NCI-H146 treated with DMSO at 0.1 percent for 48 hours (cell line): ENCODE measurements at regions not wholly inside any gene's neighbourhood (a gene's known extent, or its start where the extent isn't known, plus 50 kb on each side); places are given as distances from the start of the nearest gene placed in this dataset.
"Not testable (repeated sequence)": the region's sequence is repeated elsewhere in the genome, so short reads cannot be mapped to it uniquely, and the experiment has no call there.

Experiments used
- DNase-seq: peaks from one replicate; lab custom pipeline; 2025; ENCODE audit not compliant: unreplicated experiment; lab: John Stamatoyannopoulos, UW

DNA sequence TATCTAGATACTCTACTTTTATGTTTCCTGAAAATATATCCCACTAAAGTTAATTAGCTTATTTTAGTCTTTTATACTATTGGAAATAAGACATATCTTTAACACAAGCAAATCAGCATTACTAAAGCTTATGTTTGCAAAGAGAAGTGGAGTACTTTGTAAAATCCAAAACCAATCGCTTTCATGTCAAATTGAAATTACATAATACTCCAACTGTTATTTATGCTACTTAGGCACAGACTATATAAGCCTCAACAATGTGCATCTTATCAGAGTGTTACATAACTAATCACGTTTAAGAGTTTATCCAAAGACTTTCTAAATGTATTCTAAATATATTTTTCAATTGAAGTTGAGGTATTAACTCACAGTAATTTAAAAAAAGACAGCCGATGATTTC is 200.0 kb downstream of the PCDH20 start:
- no peak for DNase-seq

DNA sequence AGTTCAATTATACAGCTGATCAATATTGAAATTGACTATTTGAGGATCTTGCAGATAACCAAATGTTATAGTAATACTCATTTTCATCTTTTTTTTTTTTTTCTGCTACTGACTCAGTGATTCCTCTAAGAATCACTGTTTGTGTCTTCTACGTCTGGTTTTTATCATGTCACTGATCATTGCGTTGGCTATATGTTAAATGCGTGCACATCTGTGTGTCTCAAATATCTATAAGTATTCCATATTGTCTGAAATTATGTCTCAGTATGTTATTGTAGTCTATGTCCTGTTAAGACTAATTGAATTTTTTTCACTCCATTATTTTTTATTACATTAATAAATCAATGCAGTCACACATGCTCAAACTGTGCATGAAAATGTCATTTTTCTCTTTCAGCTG is 200.5 kb downstream of the PCDH20 start:
- no peak for DNase-seq

DNA sequence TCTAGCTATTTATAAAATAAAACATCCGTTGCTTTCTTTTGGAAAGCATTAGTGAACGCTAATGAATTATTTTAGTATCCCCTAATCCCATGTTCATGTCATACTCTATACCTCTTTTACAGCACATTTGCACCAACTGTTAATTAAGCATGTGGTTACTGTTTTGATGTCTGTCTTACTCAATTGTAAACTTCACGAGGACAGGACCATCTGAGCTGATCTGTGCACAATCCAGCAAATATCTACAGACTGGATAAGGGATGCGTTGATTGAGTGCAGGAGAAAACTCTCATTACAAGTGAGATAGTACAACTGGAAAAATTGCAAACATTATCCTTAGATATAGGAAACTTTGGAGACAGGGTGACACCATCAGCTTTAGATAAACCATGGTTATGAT is 201.1 kb downstream of the PCDH20 start:
- DNase-seq: no peak

DNA sequence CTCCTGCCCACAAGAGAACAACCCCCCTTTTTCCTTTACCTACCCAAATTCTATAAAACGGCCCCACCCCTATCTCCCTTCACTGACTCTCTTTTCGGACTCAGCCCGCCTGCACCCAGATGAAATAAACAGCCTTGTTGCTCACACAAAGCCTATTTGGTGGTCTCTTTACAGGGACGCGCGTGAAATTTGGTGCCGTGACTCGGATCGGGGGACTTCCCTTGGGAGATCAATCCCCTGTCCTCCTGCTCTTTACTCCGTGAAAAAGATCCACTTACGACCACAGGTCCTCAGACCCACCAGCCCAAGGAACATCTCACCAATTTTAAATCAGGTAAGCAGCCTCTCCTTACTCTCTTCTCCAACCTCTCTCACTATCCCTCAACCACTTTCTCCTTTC is 209.8 kb downstream of the PCDH20 start:
- not testable (repeated sequence) for DNase-seq

DNA sequence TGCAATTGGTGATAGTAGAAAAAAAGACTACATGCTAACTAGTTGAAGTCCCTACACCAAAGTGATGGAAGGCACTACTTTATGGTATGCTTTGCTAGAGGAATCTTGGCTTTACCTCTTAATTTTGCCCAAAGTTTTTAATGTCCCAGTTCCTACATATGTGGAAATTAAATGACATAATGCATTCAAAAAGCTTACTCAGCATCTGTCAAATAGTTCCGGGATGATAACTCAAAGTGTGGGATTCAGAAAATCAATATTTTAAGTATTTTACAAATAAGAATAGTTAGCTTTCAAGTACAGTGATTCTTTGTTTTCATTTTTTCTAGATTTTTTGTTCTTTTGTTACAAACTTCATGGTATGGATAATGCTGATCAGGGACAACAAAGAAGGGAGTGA is 211.6 kb downstream of the PCDH20 start:
- no peak for DNase-seq

DNA sequence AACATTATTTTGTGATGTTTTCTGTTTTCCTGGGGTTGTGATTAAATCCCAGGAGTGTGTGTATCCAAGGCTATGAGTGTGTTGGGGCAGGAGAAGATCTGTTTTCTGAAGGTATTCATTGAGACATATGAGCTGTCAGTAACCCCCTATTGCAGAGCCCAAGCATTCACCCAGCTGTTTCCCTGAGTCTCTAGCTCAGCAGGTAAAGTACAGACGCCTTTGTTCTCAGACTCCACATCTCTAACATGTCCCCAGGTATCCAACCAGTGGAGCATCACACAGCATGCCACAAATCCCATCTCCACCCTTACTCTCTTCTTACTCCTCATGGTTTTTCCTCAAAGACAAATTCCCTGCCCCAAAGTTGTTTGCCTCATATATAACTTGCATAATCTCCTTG is 213.6 kb downstream of the PCDH20 start:
- no peak for DNase-seq

DNA sequence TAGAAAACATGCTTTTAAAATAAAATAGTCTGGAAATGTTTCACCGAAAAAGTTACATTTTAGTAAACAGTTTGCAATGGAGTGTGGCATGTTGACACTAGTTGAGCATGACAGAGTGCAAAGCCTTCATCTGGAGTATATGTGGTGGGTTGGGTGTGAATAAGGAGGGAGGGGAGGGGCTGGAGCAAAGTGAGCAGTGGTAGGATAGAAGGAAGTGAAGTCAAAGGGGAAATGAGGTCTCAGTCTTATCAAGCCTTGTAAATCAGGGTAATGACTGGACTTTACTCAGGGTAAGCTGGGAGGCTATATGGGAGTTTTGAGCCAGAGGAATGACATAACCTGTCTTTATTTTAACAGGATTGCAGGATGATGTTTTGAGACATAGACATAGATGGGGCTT is 222.8 kb downstream of the PCDH20 start:
- DNase-seq: no peak

DNA sequence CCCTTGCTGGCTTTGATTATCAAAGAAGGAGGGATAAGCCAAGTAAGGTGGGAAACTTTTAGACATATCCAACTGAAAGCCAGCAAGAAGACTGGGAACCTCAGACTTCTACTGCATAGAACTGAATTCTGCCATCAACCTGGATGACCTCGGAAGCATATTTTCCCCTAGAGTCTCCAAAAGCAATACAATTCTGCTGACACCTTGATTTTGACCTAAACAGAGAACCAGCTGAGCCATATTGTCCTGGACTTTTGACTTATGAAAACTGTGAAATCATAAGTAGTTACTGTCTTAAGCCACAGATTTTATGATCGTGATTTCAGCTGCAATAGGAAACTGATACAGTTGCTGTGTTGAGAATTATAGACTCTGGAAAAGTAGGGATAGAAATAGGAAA is 227.6 kb downstream of the PCDH20 start:
- no peak for DNase-seq

DNA sequence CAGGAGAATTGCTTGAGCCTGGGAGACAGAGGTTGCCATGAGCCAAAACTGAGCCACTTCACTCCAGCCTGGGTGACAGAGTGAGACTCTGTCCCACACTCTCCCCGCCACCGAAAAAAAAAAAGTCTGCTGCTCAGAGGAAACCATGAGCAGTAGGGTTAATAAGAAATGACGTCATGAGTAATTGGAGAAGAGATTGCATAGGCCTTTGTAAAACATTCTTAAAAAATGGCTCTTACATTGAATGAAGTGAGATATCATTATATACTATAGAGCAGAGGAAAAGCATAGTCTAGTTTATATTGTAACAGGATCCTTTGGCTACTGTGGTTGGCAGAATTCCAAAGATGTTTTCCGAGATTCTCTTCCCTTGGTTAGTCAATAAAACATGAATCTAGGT is 228.2 kb downstream of the PCDH20 start:
- no peak for DNase-seq

DNA sequence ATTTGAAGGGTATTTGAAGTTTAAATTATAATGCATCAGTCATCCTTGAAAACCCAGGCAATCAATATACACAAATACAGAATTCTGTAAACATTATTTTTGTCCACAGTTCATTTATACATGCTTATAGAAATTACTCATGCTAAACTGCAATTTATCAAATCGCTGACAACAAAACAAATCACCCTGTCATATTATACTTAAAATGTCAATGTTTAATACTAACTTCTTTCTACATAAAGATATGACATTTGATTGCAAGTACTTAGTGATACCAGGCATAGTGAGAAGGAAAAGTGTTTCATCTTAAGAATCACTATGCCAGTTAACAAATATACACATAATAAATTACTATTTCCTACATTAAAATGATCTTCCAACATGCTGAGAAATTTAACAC is 232.0 kb downstream of the PCDH20 start:
- no peak for DNase-seq

DNA sequence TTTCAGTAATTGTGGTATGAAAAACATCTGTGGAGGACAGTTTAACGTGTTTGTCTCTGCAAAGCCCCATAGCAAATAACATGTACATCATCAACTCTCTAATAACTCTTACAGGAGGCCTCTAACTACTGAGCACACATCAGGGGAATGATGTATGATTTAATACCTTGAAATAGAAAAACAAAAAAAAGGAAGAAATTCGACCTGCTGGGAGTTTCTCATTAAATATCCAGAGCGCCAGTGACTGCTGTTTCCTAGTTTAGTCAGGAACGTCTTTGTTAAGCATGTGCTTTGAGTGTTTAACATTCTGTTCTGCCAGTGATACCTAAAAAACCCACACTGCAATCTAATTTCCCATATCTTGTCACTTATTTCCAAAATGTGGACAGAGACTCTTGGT is 235.4 kb downstream of the PCDH20 start:
- no peak for DNase-seq

DNA sequence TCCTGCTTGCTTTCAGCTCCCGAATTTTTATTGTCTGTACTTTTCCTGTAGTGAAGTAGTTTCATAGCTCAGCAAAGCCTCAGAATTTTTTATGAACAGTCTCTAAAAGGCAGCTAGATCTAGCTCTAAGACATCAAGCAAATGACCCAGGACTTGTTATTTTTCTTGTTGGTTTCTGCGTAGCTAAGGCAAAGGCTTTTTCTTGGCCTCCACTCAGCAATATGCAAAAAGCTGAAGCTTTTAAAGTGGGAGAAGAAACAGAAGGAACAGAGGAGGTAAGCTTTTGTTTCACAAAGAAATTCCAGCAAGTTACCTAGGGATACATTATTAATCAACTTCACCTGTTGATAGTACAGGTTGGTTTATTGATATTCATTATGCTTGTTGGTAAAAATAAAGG is 235.9 kb downstream of the PCDH20 start:
- no peak for DNase-seq

DNA sequence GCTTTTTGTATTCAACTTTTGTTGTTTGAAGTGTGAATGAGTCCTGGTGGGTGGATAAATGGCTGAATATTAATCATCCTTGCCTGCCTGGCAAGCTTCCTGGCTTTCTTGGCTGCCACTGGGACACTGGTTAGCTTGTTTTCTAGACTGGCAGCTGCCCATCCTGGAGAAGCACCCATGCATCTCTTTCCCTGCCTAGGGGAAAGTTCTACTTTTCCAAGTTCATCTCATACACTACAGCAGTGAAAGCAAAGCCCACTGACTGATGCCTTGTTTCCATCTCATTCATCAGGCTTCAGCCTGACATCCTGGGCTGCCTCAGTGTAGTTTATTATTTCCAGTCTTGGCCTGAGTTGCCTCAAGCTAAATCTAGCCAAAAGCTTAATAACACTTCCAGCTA is 244.8 kb downstream of the PCDH20 start:
- DNase-seq: no peak

DNA sequence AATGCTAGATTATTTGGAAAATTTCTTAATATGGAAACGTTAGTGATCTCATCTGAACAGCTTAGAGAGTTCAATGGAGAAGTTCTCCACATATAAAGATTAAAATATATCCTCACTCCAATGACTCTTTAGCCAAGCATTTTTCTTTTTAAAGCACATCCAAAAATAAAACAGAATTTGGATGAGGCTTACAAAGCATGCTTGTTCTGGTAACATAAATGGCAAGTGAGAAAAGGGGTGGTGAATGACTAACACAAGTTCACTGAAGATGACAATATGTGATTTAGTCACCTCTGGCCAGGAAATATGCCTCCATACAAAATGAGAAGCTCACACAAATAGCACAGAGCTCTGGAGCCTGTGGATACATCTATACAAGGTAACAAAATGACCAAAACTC is 253.0 kb downstream of the PCDH20 start:
- DNase-seq: no peak

DNA sequence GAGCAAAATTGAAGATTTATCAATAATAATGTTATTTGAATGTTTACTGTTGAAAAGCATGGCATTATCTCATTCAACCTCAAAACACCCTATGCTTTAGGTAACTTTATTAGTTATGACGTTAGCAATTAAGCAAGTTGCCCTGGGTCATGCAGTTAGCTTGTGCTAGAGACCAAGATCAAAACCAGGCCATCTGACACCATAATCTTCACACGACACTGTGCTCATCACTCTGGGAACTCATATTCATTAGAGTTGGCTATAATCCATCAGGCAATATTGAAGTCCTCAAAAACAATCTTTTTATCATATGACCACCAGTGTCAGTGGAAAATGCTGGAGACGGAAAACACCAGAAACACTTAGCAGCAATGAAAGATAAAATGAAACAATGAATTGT is 253.5 kb downstream of the PCDH20 start:
- no peak for DNase-seq

DNA sequence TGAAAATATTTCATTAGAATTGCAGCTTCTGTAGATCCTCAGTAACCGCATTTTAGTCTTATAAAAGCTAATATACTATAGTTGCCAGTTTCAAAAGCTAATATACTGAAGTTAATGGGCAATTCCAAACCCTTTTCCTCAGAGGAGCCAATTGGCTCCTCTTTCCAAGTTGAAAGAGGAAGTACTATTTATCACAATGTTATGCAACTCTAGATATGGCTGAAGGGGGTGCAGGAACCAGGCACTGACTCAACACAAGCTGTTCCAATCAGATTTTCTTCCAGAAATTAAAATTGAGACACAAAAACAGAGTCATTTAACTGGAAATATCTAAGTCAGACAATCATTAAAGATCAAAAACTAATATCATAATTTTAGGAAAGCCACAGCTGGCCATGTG is 258.9 kb downstream of the PCDH20 start:
- DNase-seq: no peak

DNA sequence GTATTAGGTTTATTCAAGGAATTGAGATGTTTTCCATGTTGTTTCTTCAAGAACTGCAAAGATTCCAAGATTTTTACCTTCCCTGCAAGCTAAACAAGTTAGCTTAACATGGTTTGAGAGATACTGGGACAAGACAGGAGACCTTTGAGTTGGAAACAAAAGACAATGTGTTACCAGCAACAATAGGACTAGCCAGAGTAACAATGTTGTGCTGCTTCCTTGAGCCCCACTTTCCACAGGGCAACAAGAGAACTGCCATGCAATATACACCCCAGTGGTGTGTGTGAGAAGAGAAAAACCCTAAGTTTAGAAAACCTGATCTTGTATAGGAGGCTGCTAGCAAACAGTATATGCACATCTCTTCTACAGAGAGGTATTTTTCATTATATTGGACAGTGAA is 264.6 kb downstream of the PCDH20 start:
- DNase-seq: no peak

DNA sequence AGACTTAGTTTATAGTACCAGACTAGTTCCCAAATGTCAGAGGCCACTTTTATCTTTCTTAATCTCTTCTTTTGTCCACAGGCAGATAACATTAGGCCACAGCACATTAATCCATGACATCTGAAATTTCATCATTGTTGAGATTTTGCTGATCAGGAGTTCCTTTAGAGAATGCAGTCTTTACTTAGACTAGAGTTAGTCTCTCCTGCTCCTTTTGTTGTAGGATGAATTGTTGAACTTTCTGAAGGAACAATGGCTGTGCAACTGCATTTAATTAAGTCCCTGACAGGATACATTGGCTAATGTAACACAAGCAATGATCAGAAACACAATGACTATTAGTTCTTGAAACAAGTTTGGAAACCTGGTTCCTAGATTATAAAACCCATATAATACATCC is 266.3 kb downstream of the PCDH20 start:
- DNase-seq: no peak

DNA sequence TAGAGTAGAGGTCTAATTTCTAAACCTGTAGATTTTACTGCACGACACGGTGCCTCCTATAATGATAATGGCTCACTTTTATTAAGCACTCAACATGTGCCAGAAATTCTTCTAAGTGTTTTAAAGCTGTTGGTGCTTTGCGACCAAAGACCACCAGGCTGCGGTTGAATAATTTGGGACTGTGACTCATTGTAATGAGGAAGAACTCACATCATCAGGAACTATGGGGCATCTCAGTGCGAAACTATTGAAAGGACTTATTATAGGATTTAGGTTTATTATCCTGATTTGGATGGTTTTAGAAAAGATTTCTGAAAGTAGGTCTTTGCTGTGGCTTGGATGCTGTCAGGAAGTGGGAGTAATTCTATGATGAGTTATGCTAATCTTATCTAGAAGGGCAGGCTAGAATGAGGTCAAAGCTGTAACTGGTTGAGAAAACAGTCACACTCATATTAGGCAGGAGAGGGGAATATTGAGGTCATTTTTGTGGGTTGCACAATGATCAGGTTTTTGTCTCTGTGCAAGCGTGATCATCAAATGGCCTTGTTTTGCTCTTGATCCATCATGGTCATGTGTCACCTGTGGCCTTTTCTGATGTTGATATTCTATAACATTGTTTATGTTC is 266.8 kb downstream of the PCDH20 start:
- no peak for DNase-seq

DNA sequence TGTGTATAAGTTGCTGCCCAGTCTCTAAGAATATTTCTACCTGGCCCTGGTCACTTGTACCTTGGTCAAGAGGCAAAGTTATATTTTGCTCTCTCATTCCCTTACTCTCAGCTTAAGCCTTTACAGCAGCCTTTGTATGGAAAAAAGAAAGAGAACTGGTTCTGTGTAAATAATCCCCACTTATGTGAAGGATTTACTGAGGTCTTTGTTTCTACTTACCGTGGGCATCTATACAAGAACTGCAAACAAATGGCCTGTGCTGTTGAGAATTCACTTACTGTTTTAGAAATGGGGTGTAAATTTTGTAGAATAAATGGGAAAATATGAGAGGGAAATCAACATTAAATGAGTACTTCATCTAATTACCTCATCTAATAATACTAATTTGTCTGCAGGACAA is 267.4 kb downstream of the PCDH20 start:
- DNase-seq: no peak

DNA sequence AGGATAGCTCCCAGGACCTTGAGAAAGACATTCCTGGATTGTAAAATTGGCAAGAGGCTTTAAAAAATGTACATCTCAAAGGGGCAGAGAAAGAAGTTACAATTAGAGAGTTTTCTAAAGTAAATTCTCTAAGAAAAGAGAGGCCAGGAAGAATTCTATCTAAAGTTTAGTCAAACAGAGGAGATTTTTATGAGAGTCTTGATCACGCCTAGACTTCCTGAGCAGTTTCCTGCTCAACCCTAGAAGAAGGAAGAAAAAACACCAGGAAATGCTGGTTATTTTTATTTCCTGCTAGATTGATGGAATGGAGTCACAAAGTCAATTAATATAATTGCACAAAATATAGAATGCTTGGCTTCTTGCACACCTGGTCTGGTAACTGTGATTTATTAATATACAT is 269.1 kb downstream of the PCDH20 start:
- no peak for DNase-seq

DNA sequence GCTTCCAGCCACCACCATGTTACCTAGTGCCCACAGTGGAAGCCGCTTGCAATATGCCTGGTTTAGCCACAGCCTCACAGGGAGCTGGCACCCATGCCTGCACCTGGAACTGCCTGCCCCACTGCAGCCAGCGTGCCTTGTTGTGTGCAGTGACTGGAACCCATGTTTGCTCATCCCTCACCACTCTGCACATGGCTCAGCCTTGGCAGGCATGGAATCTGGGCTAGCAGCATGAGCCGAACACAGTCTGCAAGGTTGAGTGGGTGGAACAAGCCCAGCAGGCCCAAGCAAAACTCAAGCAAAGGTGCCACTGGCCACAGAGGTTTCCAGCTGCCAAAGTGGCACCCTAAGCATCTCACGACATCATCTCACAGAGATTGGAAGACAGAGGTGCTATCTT is 269.5 kb downstream of the PCDH20 start:
- DNase-seq: no peak

DNA sequence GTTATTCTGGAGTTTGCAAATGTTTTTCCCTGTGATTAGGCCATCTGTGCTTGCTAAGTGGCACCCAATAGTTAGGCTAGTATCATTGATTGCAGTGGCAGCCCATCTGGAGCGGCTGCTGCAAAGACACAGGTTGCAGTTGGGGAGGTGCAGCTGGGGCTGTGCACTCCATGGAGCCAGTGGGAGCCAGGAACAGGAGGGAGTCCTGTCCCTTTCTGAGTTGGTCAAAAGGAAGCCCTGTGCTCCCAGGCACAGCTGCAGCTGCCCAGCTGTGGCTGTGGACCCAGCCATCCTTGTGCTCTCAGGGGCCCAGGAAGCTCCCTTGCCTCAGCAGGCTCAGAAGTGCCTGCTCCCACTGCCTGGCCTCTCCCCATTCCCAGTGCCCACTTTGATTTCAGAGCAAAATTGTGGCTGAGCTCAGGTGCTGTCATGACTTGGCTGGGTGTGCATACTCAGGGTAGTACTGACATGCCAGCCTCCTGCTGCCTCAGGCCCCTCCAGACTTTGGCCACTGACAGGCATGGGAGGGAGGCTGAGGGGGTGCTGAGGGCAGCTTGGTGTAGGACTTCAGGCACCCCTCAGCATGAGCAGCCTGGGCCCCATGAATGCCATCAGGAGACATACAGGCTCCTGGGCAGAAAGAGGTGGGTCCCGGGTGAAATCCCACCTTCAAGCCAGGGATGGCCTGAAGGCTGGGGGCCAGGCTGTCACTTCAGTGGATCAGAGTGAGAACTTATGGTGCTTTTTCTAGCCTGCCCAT is 270.6 kb downstream of the PCDH20 start:
- DNase-seq: no peak
